ENCODE measurements at regions not wholly inside any gene's neighbourhood (a gene's known extent, or its start where the extent isn't known, plus 50 kb on each side); places are given as distances from the start of the nearest gene placed in this dataset.

DNA sequence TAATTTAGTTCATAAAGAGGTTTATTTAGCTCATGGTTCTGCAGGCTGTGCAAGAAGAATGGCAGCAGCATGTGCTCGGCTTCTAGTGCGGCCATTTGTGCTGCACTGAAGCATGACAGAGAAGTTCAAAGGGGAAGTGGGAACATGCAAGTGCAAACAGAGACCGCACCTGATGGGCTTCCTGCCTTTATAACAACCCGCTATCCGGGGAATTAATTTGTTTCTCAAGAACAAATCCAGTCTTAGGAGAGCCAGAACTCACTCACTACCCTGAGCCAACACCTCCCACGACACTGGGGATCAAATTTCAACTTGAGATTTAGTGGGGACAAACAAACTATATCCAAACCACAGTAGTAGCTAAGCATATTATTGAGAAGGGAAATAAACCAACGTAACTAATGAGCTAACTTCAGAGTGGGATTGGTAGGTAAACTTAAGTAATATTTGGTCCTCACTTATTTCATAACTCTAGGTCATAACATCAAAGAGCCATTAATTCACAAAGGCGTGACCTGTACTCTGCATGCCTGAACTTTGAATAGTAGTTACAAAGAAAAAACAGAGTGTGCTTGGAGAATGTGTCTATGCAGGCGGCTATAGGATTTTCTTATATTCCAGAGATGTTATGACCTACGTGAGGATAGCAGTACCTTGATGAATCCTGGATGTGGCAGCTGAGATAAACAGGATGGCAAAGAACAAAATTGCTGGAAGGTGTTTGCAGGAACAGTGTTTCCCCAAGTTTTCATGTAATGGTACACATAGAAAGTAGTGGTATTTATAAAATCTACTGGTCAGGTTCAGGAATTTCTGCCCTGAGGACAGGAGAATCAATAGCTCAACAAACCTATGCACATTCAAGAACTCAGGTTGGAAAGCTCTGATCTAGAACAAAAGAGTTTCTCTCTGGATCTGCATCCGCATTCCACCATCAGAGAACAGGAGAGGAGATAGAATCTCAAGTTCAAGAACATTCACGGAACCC lies 845.9 kb upstream of the ID2 start:
- H3K36me3 ChIP-seq: no peaks in the 10 kb centered on the region
- no peaks in the 10 kb centered on the region for H3K27me3 ChIP-seq
- TF ChIP-seq EP300 (IDR thresholded peaks at IDR 0.05) (no peak), POLR2A (IDR thresholded peaks at IDR 0.05) (no peak), POLR2AphosphoS5 (IDR thresholded peaks at IDR 0.05) (no peak)
- TF ChIP-seq, protein P1, sequence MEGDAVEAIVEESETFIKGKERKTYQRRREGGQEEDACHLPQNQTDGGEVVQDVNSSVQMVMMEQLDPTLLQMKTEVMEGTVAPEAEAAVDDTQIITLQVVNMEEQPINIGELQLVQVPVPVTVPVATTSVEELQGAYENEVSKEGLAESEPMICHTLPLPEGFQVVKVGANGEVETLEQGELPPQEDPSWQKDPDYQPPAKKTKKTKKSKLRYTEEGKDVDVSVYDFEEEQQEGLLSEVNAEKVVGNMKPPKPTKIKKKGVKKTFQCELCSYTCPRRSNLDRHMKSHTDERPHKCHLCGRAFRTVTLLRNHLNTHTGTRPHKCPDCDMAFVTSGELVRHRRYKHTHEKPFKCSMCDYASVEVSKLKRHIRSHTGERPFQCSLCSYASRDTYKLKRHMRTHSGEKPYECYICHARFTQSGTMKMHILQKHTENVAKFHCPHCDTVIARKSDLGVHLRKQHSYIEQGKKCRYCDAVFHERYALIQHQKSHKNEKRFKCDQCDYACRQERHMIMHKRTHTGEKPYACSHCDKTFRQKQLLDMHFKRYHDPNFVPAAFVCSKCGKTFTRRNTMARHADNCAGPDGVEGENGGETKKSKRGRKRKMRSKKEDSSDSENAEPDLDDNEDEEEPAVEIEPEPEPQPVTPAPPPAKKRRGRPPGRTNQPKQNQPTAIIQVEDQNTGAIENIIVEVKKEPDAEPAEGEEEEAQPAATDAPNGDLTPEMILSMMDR (IDR thresholded peaks at IDR 0.05): no peak
- intact Hi-C loops (cut with DNase I): no loop called here
- 60 to 68% methylated on average over 12 of the region's 12 CpGs for WGBS, 2 donors
- no peaks in the 10 kb centered on the region for H3K9me3 ChIP-seq
- H3K4me1 ChIP-seq: peaks cover 0 to 24% (median 16%) of the 10 kb centered on the region in 4 donors
- DNase-seq: no peak
- H3K4me3 ChIP-seq: no peak overlapping the region
- H3K27ac ChIP-seq: no peak overlapping the region

DNA sequence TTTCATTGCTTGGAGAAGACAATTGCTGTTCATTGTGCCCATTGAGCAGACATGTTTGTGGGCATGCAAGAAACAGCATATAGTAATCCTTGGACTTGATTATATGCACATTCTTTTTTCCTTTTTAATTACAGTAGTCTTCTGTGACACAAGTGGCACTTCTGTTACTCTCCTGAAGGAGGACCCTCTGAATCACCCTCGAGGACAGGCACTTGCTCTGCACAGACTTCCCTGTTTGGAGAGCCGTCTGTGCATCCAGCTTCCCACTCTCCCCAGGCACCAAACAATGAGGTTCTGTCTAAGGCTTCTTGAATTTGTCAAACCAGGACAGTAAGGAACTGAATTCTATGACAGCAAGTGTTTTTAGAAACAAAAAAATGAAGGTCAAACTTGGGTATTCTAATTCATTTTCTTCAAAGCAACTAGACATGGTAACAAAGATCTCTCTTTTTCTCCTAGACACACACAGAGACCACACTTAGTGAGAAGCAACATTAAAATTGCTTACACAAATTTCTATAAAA lies 844.6 kb upstream of the ID2 start:
- Histone ChIP-seq H3K27ac (no peak overlapping the region), H3K27me3 (no peaks in the 10 kb centered on the region), H3K4me1 (peaks cover 0 to 24% (median 16%) of the 10 kb centered on the region in 4 donors), H3K4me3 (no peak overlapping the region), H3K9me3 (no peaks in the 10 kb centered on the region), H3K36me3 (no peaks in the 10 kb centered on the region)
- TF ChIP-seq POLR2AphosphoS5 (IDR thresholded peaks at IDR 0.05) (no peak), POLR2A (IDR thresholded peaks at IDR 0.05) (no peak)
- 61 to 64% methylated on average over 2 of the region's 2 CpGs for WGBS, 2 donors
- intact Hi-C loops (cut with DNase I): no loop called here
- DNase-seq: no peak

DNA sequence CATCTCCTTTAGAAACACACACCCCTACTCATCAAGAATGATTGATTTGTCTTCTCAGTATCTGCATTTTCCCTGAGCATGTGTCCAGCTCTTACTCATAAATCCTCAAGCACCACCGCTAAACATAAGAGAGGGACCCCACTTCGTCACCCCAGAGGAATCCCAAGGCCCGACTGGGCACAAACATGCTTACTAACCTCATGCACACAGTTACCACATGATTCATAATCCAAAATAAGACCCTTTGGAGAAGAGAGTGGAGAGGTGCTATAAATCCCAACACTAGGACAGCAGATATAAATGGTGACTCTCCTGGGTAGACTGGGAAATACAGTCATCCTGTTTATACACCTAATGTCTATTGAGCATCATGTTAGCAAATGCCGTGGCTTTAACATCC lies 843.2 kb upstream of the ID2 start:
- Histone ChIP-seq H3K4me3 (no peak overlapping the region), H3K4me1 (peaks cover 0 to 24% (median 16%) of the 10 kb centered on the region in 4 donors), H3K27me3 (no peaks in the 10 kb centered on the region), H3K36me3 (no peaks in the 10 kb centered on the region), H3K27ac (no peak overlapping the region), H3K9me3 (no peaks in the 10 kb centered on the region)
- WGBS, 2 donors: 90 to 92% methylated on average over 4 of the region's 4 CpGs
- TF ChIP-seq POLR2A (IDR thresholded peaks at IDR 0.05) (no peak), POLR2AphosphoS5 (IDR thresholded peaks at IDR 0.05) (no peak), EP300 (IDR thresholded peaks at IDR 0.05) (no peak)
- TF ChIP-seq, protein P1 (IDR thresholded peaks at IDR 0.05): no peak
- no peak for DNase-seq
- intact Hi-C loops (cut with DNase I): no loop called here

DNA sequence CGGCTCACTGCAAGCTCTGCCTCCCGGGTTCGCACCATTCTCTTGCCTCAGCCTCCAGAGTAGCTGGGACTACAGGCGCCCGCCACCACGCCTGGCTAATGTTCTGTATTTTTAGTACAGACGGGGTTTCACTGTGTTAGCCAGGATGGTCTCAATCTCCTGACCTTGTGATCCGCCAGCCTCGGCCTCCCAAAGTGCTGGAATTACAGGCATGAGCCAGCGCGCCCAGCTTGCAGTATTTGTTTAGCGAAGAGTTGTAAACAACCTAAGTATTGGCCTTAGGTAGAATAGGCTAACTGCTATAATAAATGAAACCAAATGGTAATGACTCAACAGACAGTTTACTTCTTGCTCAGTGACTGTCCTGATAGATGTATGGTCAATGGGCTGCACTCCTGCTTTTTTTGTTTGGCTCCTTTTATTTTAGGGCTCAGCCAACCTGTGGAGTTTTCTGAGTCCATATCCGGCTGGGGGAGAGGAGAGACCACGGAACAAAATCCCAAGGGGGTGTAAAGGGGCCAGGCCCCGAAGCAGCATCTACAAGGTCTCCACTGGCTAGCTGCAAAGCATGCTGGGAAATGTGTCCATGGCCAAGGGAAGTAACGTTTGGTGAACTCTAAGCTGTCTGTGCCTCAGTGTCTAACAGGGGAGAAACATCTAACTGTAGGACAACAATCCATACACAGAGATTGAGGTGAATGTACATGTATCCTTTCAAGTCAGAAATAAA lies 841.0 kb upstream of the ID2 start:
- Histone ChIP-seq H3K4me1 (peaks cover 0 to 26% (median 19%) of the 10 kb centered on the region in 4 donors), H3K27ac (no peak overlapping the region), H3K4me3 (no peak overlapping the region), H3K36me3 (no peaks in the 10 kb centered on the region), H3K9me3 (no peaks in the 10 kb centered on the region), H3K27me3 (no peaks in the 10 kb centered on the region)
- no peak for DNase-seq
- 83 to 89% methylated on average over 16 of the region's 16 CpGs for WGBS, 2 donors
- no peak for TF ChIP-seq POLR2A (IDR thresholded peaks at IDR 0.05)
- TF ChIP-seq, protein P1 (IDR thresholded peaks at IDR 0.05): no peak
- TF ChIP-seq EP300 (IDR thresholded peaks at IDR 0.05): no peak
- no peak for TF ChIP-seq POLR2AphosphoS5 (IDR thresholded peaks at IDR 0.05)
- intact Hi-C loops (cut with DNase I): loop anchor here (10.0 kb wide), 1 partner anchor 416 kb away; no protein-coding TSS in a partner anchor

DNA sequence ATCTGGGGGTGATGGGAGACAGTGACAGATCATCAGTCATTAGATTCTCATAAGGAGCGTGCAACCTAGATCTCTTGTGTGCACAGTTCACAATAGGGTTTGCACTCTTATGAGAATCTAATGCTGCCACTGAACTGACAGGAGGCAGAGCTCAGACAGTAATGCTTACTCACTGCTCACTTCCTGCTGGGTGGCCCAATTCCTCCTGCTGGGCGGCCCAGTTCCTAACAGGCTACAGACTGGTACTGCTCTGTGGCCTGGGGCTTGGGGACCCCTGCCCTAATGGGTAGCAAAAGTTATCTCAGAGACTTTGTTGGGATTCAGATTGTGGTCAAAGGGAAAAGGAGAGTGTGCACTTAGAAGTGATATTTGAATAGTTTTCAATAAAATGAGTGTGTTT lies 840.1 kb upstream of the ID2 start:
- WGBS, 2 donors: 80 to 90% methylated on average over 2 of the region's 2 CpGs
- Histone ChIP-seq H3K4me1 (peaks cover 0 to 23% (median 19%) of the 10 kb centered on the region in 4 donors), H3K9me3 (no peaks in the 10 kb centered on the region), H3K27ac (no peak overlapping the region), H3K4me3 (no peak overlapping the region), H3K36me3 (no peaks in the 10 kb centered on the region), H3K27me3 (no peaks in the 10 kb centered on the region)
- DNase-seq: no peak
- intact Hi-C loops (cut with DNase I): loop anchor here (10.0 kb wide), 1 partner anchor 417 kb away; no protein-coding TSS in a partner anchor
- TF ChIP-seq POLR2A (IDR thresholded peaks at IDR 0.05) (no peak), POLR2AphosphoS5 (IDR thresholded peaks at IDR 0.05) (no peak), EP300 (IDR thresholded peaks at IDR 0.05) (no peak)
- TF ChIP-seq, protein P1 (IDR thresholded peaks at IDR 0.05): no peak
